ENCODE measurements at regions not wholly inside any gene's neighbourhood (a gene's known extent, or its start where the extent isn't known, plus 50 kb on each side); places are given as distances from the start of the nearest gene placed in this dataset.

DNA sequence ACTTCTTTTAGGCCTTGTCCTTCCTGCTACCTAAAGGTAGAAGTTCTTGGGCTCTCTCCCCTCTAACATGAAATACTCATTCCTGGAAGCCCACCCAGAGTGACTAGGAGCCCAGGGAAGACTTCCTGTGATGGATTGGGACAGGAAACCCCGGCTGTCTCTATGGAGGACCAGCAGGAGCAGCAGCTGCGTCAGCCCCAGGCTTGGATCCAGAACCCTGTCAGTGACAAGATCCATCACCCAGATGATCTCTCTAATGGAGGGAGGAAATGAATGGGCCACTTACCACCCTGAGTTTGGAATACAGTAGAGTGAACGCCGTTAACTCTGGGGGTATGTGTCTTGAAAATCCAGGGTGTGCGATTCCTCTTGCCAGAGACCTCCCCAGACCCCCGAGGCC, 195.7 kb upstream of the WSCD1 start (continued):
- TF ChIP-seq AR (CRISPR knock-in tag; IDR thresholded peaks at IDR 0.05) (no peak), USF2 (CRISPR knock-in tag; IDR thresholded peaks at IDR 0.05) (no peak), ZNF416 (CRISPR knock-in tag; IDR thresholded peaks at IDR 0.05) (no peak), CREM (CRISPR knock-in tag; IDR thresholded peaks at IDR 0.05) (no peak), SMAD3 (CRISPR knock-in tag; IDR thresholded peaks at IDR 0.05; ENCODE audit: borderline replicate concordance) (no peak)
- TF ChIP-seq, protein P1, sequence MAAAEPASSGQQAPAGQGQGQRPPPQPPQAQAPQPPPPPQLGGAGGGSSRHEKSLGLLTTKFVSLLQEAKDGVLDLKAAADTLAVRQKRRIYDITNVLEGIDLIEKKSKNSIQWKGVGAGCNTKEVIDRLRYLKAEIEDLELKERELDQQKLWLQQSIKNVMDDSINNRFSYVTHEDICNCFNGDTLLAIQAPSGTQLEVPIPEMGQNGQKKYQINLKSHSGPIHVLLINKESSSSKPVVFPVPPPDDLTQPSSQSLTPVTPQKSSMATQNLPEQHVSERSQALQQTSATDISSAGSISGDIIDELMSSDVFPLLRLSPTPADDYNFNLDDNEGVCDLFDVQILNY (CRISPR knock-in tag; IDR thresholded peaks at IDR 0.05): no peak

- no peaks in the 10 kb centered on the region for H3K27me3 Mint-ChIP-seq (ENCODE audit: low read depth)
- ChIA-PET POLR2A (no interaction called here), CTCF (no interaction called here)
- no peaks in the 10 kb centered on the region for H3K9me3 Mint-ChIP-seq
- no peak overlapping the region for H3K27ac Mint-ChIP-seq
- peaks cover 19% of the 10 kb centered on the region for H3K4me1 Mint-ChIP-seq
- ATAC-seq (no peak), DNase-seq (ENCODE audit: low spot score) (no peak)
- no peaks in the 10 kb centered on the region for H3K36me3 Mint-ChIP-seq
- no peak overlapping the region for H3K4me3 Mint-ChIP-seq
- TF ChIP-seq MYBL2 (CRISPR knock-in tag; IDR thresholded peaks at IDR 0.05): no peak
- no peak for TF ChIP-seq ATF3 (CRISPR knock-in tag; conservative IDR thresholded peaks at IDR 0.05)
- TF ChIP-seq, protein P1 (CRISPR knock-in tag; IDR thresholded peaks at IDR 0.05): no peak
- no peak for TF ChIP-seq NFYB (CRISPR knock-in tag; conservative IDR thresholded peaks at IDR 0.05; ENCODE audit: low read depth)
- no peak for TF ChIP-seq IRF1 (CRISPR knock-in tag; IDR thresholded peaks at IDR 0.05)
- TF ChIP-seq, protein P2, sequence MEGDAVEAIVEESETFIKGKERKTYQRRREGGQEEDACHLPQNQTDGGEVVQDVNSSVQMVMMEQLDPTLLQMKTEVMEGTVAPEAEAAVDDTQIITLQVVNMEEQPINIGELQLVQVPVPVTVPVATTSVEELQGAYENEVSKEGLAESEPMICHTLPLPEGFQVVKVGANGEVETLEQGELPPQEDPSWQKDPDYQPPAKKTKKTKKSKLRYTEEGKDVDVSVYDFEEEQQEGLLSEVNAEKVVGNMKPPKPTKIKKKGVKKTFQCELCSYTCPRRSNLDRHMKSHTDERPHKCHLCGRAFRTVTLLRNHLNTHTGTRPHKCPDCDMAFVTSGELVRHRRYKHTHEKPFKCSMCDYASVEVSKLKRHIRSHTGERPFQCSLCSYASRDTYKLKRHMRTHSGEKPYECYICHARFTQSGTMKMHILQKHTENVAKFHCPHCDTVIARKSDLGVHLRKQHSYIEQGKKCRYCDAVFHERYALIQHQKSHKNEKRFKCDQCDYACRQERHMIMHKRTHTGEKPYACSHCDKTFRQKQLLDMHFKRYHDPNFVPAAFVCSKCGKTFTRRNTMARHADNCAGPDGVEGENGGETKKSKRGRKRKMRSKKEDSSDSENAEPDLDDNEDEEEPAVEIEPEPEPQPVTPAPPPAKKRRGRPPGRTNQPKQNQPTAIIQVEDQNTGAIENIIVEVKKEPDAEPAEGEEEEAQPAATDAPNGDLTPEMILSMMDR (IDR thresholded peaks at IDR 0.05): no peak
- TF ChIP-seq TEAD1 (CRISPR knock-in tag; IDR thresholded peaks at IDR 0.05): no peak
- TF ChIP-seq, protein P3, sequence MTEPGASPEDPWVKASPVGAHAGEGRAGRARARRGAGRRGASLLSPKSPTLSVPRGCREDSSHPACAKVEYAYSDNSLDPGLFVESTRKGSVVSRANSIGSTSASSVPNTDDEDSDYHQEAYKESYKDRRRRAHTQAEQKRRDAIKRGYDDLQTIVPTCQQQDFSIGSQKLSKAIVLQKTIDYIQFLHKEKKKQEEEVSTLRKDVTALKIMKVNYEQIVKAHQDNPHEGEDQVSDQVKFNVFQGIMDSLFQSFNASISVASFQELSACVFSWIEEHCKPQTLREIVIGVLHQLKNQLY (CRISPR knock-in tag; IDR thresholded peaks at IDR 0.05): no peak
- TF ChIP-seq SOX15 (CRISPR knock-in tag; IDR thresholded peaks at IDR 0.05): no peak
- TF ChIP-seq, protein P4, sequence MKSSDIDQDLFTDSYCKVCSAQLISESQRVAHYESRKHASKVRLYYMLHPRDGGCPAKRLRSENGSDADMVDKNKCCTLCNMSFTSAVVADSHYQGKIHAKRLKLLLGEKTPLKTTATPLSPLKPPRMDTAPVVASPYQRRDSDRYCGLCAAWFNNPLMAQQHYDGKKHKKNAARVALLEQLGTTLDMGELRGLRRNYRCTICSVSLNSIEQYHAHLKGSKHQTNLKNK (CRISPR knock-in tag; IDR thresholded peaks at IDR 0.05): no peak
- no peak for TF ChIP-seq EMX1 (CRISPR knock-in tag; IDR thresholded peaks at IDR 0.05)
- TF ChIP-seq ZNF317 (CRISPR knock-in tag; IDR thresholded peaks at IDR 0.05; ENCODE audit: borderline replicate concordance, low read depth): no peak
- TF ChIP-seq ZNF263 (CRISPR knock-in tag; IDR thresholded peaks at IDR 0.05; ENCODE audit: low read depth): no peak
- no peak for TF ChIP-seq USF2 (CRISPR knock-in tag; IDR thresholded peaks at IDR 0.05)
- TF ChIP-seq CREB1 (CRISPR knock-in tag; IDR thresholded peaks at IDR 0.05): no peak
- no peak for TF ChIP-seq OVOL2 (CRISPR knock-in tag; IDR thresholded peaks at IDR 0.05; ENCODE audit: borderline replicate concordance)
- TF ChIP-seq ZNF281 (CRISPR knock-in tag; IDR thresholded peaks at IDR 0.05): no peak
- TF ChIP-seq IRF2 (CRISPR knock-in tag; IDR thresholded peaks at IDR 0.05; ENCODE audit: borderline replicate concordance, low read depth): no peak
Observed at GRCh38 chr17:5877366-5877765, 192.8 kb upstream of the WSCD1 start.
